ENCODE measurements at regions not wholly inside any gene's neighbourhood (a gene's known extent, or its start where the extent isn't known, plus 50 kb on each side); places are given as distances from the start of the nearest gene placed in this dataset.

- no peak for DNase-seq (ENCODE audit: low read depth in 4 of 4, low spot score in 3 of 4)
Observed at GRCh38 chr6:66772800-66773199, 1065.8 kb upstream of the EYS start.

- no peak for DNase-seq (ENCODE audit: low read depth in 4 of 4, low spot score in 3 of 4)
Observed at GRCh38 chr6:66771626-66772025, 1064.6 kb upstream of the EYS start.

- no peak for DNase-seq (ENCODE audit: low read depth in 4 of 4, low spot score in 3 of 4)
Observed at GRCh38 chr6:66751630-66752029, 1044.6 kb upstream of the EYS start.

GRCh38 chr6:66740346-66740745 lies 1033.3 kb upstream of the EYS start:
- DNase-seq (ENCODE audit: low read depth in 4 of 4, low spot score in 3 of 4) = no peak

GRCh38 chr6:66735106-66735890 lies 1028.3 kb upstream of the EYS start:
- no peak for DNase-seq (ENCODE audit: low read depth in 4 of 4, low spot score in 3 of 4)

GRCh38 chr6:66731310-66731709 lies 1024.3 kb upstream of the EYS start:
- no peak for DNase-seq (ENCODE audit: low read depth in 4 of 4, low spot score in 3 of 4)

- DNase-seq (ENCODE audit: low read depth in 4 of 4, low spot score in 3 of 4) = no peak
Observed at GRCh38 chr6:66725670-66726069, 1018.6 kb upstream of the EYS start.

- DNase-seq (ENCODE audit: low read depth in 4 of 4, low spot score in 3 of 4) = no peak
Observed at GRCh38 chr6:66717801-66718200, 1010.8 kb upstream of the EYS start.

GRCh38 chr6:66699385-66699784 lies 992.4 kb upstream of the EYS start:
- no peak for DNase-seq (ENCODE audit: low read depth in 4 of 4, low spot score in 3 of 4)

- no peak for DNase-seq (ENCODE audit: low read depth in 4 of 4, low spot score in 3 of 4)
Observed at GRCh38 chr6:66689608-66690007, 982.6 kb upstream of the EYS start.

GRCh38 chr6:66687611-66688140 lies 980.6 kb upstream of the EYS start:
- no peak for DNase-seq (ENCODE audit: low read depth in 4 of 4, low spot score in 3 of 4)

GRCh38 chr6:66675906-66676305 lies 968.9 kb upstream of the EYS start:
- DNase-seq (ENCODE audit: low read depth in 4 of 4, low spot score in 3 of 4) = no peak

- DNase-seq (ENCODE audit: low read depth in 4 of 4, low spot score in 3 of 4) = no peak
Observed at GRCh38 chr6:66664112-66664511, 957.1 kb upstream of the EYS start.

GRCh38 chr6:66662721-66663507 lies 955.9 kb upstream of the EYS start:
- DNase-seq (ENCODE audit: low read depth in 4 of 4, low spot score in 3 of 4) = no peak

GRCh38 chr6:66662196-66662595 lies 955.2 kb upstream of the EYS start:
- no peak for DNase-seq (ENCODE audit: low read depth in 4 of 4, low spot score in 3 of 4)

- no peak for DNase-seq (ENCODE audit: low read depth in 4 of 4, low spot score in 3 of 4)
Observed at GRCh38 chr6:66655420-66655819, 948.4 kb upstream of the EYS start.

GRCh38 chr6:66638518-66638917 lies 931.5 kb upstream of the EYS start:
- DNase-seq (ENCODE audit: low read depth in 4 of 4, low spot score in 3 of 4) = no peak

GRCh38 chr6:66638099-66638498 lies 931.1 kb upstream of the EYS start:
- DNase-seq (ENCODE audit: low read depth in 4 of 4, low spot score in 3 of 4) = no peak

- no peak for DNase-seq (ENCODE audit: low read depth in 4 of 4, low spot score in 3 of 4)
Observed at GRCh38 chr6:66628917-66629316, 921.9 kb upstream of the EYS start.

GRCh38 chr6:66623050-66623449 lies 916.0 kb upstream of the EYS start:
- DNase-seq (ENCODE audit: low read depth in 4 of 4, low spot score in 3 of 4) = no peak

GRCh38 chr6:66605971-66606370 lies 898.9 kb upstream of the EYS start:
- no peak for DNase-seq (ENCODE audit: low read depth in 4 of 4, low spot score in 3 of 4)

GRCh38 chr6:66605011-66605410 lies 898.0 kb upstream of the EYS start:
- no peak for DNase-seq (ENCODE audit: low read depth in 4 of 4, low spot score in 3 of 4)
